ES-I3 (cell line): ENCODE measurements at regions not wholly inside any gene's neighbourhood (a gene's known extent, or its start where the extent isn't known, plus 50 kb on each side); places are given as distances from the start of the nearest gene placed in this dataset.

Experiments
- H3K36me3 ChIP-seq: 2 replicates; pipeline ENCODE4 v1.6.1; 2013; ENCODE audit warnings: mild to moderate bottlenecking, low read length, control low read depth, moderate library complexity; ENCODE audit not compliant: insufficient read depth
- H3K4me1 ChIP-seq: 2 replicates; pipeline ENCODE4 v1.6.1; 2013; ENCODE audit warnings: mild to moderate bottlenecking, control low read depth, low read length; ENCODE audit not compliant: insufficient read depth
- H3K9ac ChIP-seq: 2 replicates; pipeline ENCODE4 v1.6.1; 2013; ENCODE audit warnings: low read depth, mild to moderate bottlenecking, low read length, moderate library complexity
- H3K9me3 ChIP-seq: 2 replicates; pipeline ENCODE4 v1.6.1; 2013; ENCODE audit warnings: mild to moderate bottlenecking, low read length, moderate library complexity; ENCODE audit not compliant: control insufficient read depth, insufficient read depth

- Histone ChIP-seq H3K36me3 (no peaks in the 10 kb centered on the region), H3K9me3 (no peaks in the 10 kb centered on the region), H3K4me1 (peaks cover 8% of the 10 kb centered on the region; the same call in 1 of the 2 replicates), H3K9ac (no peak overlapping the region)
Measured at GRCh38 chr5:38656568-38656967, 100.1 kb upstream of the LIFR start.

- Histone ChIP-seq H3K9me3 (no peaks in the 10 kb centered on the region), H3K9ac (no peak overlapping the region), H3K4me1 (peaks cover 8% of the 10 kb centered on the region; the same call in 1 of the 2 replicates), H3K36me3 (no peaks in the 10 kb centered on the region)
Measured at GRCh38 chr5:38657020-38657419, 100.6 kb upstream of the LIFR start.

GRCh38 chr5:38660194-38660668, 103.8 kb upstream of the LIFR start:
- H3K36me3 ChIP-seq = no peaks in the 10 kb centered on the region
- H3K9me3 ChIP-seq = no peaks in the 10 kb centered on the region
- H3K4me1 ChIP-seq = no peaks in the 10 kb centered on the region
- peak overlapping the region; percentile 74 for H3K9ac ChIP-seq

GRCh38 chr5:38662090-38662489, 105.6 kb upstream of the LIFR start:
- Histone ChIP-seq H3K36me3 (no peaks in the 10 kb centered on the region), H3K9me3 (no peaks in the 10 kb centered on the region), H3K9ac (no peak overlapping the region), H3K4me1 (no peaks in the 10 kb centered on the region)

- no peak overlapping the region for H3K9ac ChIP-seq
- no peaks in the 10 kb centered on the region for H3K4me1 ChIP-seq
- H3K36me3 ChIP-seq = no peaks in the 10 kb centered on the region
- H3K9me3 ChIP-seq = no peaks in the 10 kb centered on the region
Measured at GRCh38 chr5:38663249-38663648, 106.8 kb upstream of the LIFR start.

GRCh38 chr5:38666668-38667498, 110.4 kb upstream of the LIFR start:
- H3K9ac ChIP-seq = no peak overlapping the region
- H3K9me3 ChIP-seq = no peaks in the 10 kb centered on the region
- no peaks in the 10 kb centered on the region; the same call in 1 of the 2 replicates for H3K4me1 ChIP-seq
- H3K36me3 ChIP-seq = no peaks in the 10 kb centered on the region

GRCh38 chr5:38667499-38667776, 111.0 kb upstream of the LIFR start:
- Histone ChIP-seq H3K36me3 (no peaks in the 10 kb centered on the region), H3K9me3 (no peaks in the 10 kb centered on the region), H3K9ac (no peak overlapping the region), H3K4me1 (peaks cover 4% of the 10 kb centered on the region)

- no peaks in the 10 kb centered on the region for H3K9me3 ChIP-seq
- no peaks in the 10 kb centered on the region for H3K36me3 ChIP-seq
- H3K9ac ChIP-seq = no peak overlapping the region
- H3K4me1 ChIP-seq = peaks cover 6% of the 10 kb centered on the region
Measured at GRCh38 chr5:38669361-38669880, 113.0 kb upstream of the LIFR start.

GRCh38 chr5:38670066-38670465, 113.6 kb upstream of the LIFR start:
- no peaks in the 10 kb centered on the region for H3K9me3 ChIP-seq
- no peak overlapping the region for H3K9ac ChIP-seq
- no peaks in the 10 kb centered on the region for H3K36me3 ChIP-seq
- peaks cover 6% of the 10 kb centered on the region for H3K4me1 ChIP-seq

GRCh38 chr5:38670878-38671277, 114.4 kb upstream of the LIFR start:
- no peak overlapping the region for H3K9ac ChIP-seq
- H3K4me1 ChIP-seq = peaks cover 6% of the 10 kb centered on the region
- H3K9me3 ChIP-seq = no peaks in the 10 kb centered on the region
- H3K36me3 ChIP-seq = no peaks in the 10 kb centered on the region

GRCh38 chr5:38672059-38672788, 115.8 kb upstream of the LIFR start:
- H3K4me1 ChIP-seq = peaks cover 6% of the 10 kb centered on the region
- H3K36me3 ChIP-seq = no peaks in the 10 kb centered on the region
- H3K9me3 ChIP-seq = no peaks in the 10 kb centered on the region
- H3K9ac ChIP-seq = no peak overlapping the region

GRCh38 chr5:38673671-38674071, 117.2 kb upstream of the LIFR start:
- H3K4me1 ChIP-seq = peaks cover 6% of the 10 kb centered on the region
- no peaks in the 10 kb centered on the region for H3K36me3 ChIP-seq
- no peaks in the 10 kb centered on the region for H3K9me3 ChIP-seq
- no peak overlapping the region for H3K9ac ChIP-seq

GRCh38 chr5:38675443-38675842, 119.0 kb upstream of the LIFR start:
- no peak overlapping the region for H3K9ac ChIP-seq
- no peaks in the 10 kb centered on the region for H3K9me3 ChIP-seq
- H3K36me3 ChIP-seq = no peaks in the 10 kb centered on the region
- H3K4me1 ChIP-seq = peaks cover 6% of the 10 kb centered on the region

- no peak overlapping the region for H3K9ac ChIP-seq
- H3K36me3 ChIP-seq = no peaks in the 10 kb centered on the region
- 0 out of 2 replicates have a peak, but pooled peaks cover under 1% of the 10 kb centered on the region for H3K4me1 ChIP-seq
- H3K9me3 ChIP-seq = no peaks in the 10 kb centered on the region
Measured at GRCh38 chr5:38677636-38678035, 121.2 kb upstream of the LIFR start.

GRCh38 chr5:38678076-38678475, 121.6 kb upstream of the LIFR start:
- no peaks in the 10 kb centered on the region for H3K36me3 ChIP-seq
- H3K4me1 ChIP-seq = no peaks in the 10 kb centered on the region
- H3K9ac ChIP-seq = no peak overlapping the region
- H3K9me3 ChIP-seq = no peaks in the 10 kb centered on the region
